NCI-H1930 (cell line): ENCODE measurements at regions not wholly inside any gene's neighbourhood (a gene's known extent, or its start where the extent isn't known, plus 50 kb on each side); places are given as distances from the start of the nearest gene placed in this dataset.
"Not testable (repeated sequence)": the region's sequence is repeated elsewhere in the genome, so short reads cannot be mapped to it uniquely, and the experiment has no call there.

Experiments used
- DNase-seq, 2 experiments: peaks; one replicate each; lab custom pipeline; 2025; lab: John Stamatoyannopoulos, UW

GRCh38 chr14:39576736-39577135, 144.5 kb upstream of the FBXO33 start:
- DNase-seq: no peak

GRCh38 chr14:39576258-39576657, 144.0 kb upstream of the FBXO33 start:
- DNase-seq: no peak

- no peak for DNase-seq
These were observed 136.7 kb upstream of the FBXO33 start for GRCh38 chr14:39568809-39569538.

GRCh38 chr14:39566795-39567194, 134.6 kb upstream of the FBXO33 start:
- no peak for DNase-seq

- no peak for DNase-seq
These were observed 131.1 kb upstream of the FBXO33 start for GRCh38 chr14:39563361-39563760.

- no peak for DNase-seq
These were observed 129.9 kb upstream of the FBXO33 start for GRCh38 chr14:39562175-39562574.

- DNase-seq: no peak
These were observed 126.3 kb upstream of the FBXO33 start for GRCh38 chr14:39558525-39558924.

- no peak for DNase-seq
These were observed 123.5 kb upstream of the FBXO33 start for GRCh38 chr14:39555749-39556148.

- no peak for DNase-seq
These were observed 122.3 kb upstream of the FBXO33 start for GRCh38 chr14:39554576-39554975.

GRCh38 chr14:39548358-39548757, 116.1 kb upstream of the FBXO33 start:
- no peak for DNase-seq

GRCh38 chr14:39547845-39548244, 115.6 kb upstream of the FBXO33 start:
- DNase-seq: no peak

- no peak for DNase-seq
These were observed 73.6 kb upstream of the FBXO33 start for GRCh38 chr14:39505812-39506211.

- no peak for DNase-seq
These were observed 68.0 kb upstream of the FBXO33 start for GRCh38 chr14:39500253-39500652.

- DNase-seq: no peak
These were observed 67.3 kb upstream of the FBXO33 start for GRCh38 chr14:39499514-39499913.

- DNase-seq: not testable (repeated sequence)
These were observed 65.4 kb upstream of the FBXO33 start for GRCh38 chr14:39497677-39498076.

- no peak for DNase-seq
These were observed 60.0 kb upstream of the FBXO33 start for GRCh38 chr14:39492267-39492666.

- peak in 1 of 2 experiments; percentile 29 for DNase-seq
These were observed 58.9 kb upstream of the FBXO33 start for GRCh38 chr14:39491134-39491571.

- no peak for DNase-seq
These were observed 56.4 kb upstream of the FBXO33 start for GRCh38 chr14:39488600-39488999.

GRCh38 chr14:39483682-39484081, 51.4 kb upstream of the FBXO33 start:
- no peak for DNase-seq
